ENCODE measurements at regions not wholly inside any gene's neighbourhood (a gene's known extent, or its start where the extent isn't known, plus 50 kb on each side); places are given as distances from the start of the nearest gene placed in this dataset.

GRCh38 chr7:121449329-121449728 is 53.2 kb upstream of the FAM3C start:
- Histone ChIP-seq H3K9ac (ENCODE audit: low read length) (no peak overlapping the region), H3F3A (ENCODE audit: insufficient read depth, low read length) (no peaks in the 10 kb centered on the region), H4K20me1 (ENCODE audit: insufficient read depth, low read length) (no peaks in the 10 kb centered on the region), H3K4me2 (ENCODE audit: low read depth, low read length) (no peak overlapping the region), H3K4me3 (ENCODE audit: low read length) (no peak overlapping the region), H3K79me2 (ENCODE audit: low read length) (no peaks in the 10 kb centered on the region), H3K27me3 (replicated peaks; ENCODE audit: insufficient read depth, low read length) (no peaks in the 10 kb centered on the region), H3K9me2 (replicated peaks; ENCODE audit: insufficient read depth, low read length) (no peaks in the 10 kb centered on the region), H3K4me1 (ENCODE audit: low read length) (no peaks in the 10 kb centered on the region), H3K27ac (ENCODE audit: low read length) (no peak overlapping the region), H2AFZ (ENCODE audit: low read length) (no peak overlapping the region), H3K36me3 (replicated peaks; ENCODE audit: insufficient read depth, low read length) (no peaks in the 10 kb centered on the region), H3K9me3 (replicated peaks; ENCODE audit: insufficient read depth, low read length) (no peaks in the 10 kb centered on the region)
- no peak for TF ChIP-seq EZH2 (optimal IDR thresholded peaks at IDR 0.05; ENCODE audit: low read depth, low read length)
- TF ChIP-seq, protein P1, sequence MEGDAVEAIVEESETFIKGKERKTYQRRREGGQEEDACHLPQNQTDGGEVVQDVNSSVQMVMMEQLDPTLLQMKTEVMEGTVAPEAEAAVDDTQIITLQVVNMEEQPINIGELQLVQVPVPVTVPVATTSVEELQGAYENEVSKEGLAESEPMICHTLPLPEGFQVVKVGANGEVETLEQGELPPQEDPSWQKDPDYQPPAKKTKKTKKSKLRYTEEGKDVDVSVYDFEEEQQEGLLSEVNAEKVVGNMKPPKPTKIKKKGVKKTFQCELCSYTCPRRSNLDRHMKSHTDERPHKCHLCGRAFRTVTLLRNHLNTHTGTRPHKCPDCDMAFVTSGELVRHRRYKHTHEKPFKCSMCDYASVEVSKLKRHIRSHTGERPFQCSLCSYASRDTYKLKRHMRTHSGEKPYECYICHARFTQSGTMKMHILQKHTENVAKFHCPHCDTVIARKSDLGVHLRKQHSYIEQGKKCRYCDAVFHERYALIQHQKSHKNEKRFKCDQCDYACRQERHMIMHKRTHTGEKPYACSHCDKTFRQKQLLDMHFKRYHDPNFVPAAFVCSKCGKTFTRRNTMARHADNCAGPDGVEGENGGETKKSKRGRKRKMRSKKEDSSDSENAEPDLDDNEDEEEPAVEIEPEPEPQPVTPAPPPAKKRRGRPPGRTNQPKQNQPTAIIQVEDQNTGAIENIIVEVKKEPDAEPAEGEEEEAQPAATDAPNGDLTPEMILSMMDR (IDR thresholded peaks at IDR 0.05; ENCODE audit: low read length), result no peak
- TF ChIP-seq EZH2phosphoT487 (IDR thresholded peaks at IDR 0.05; ENCODE audit: low read length), result no peak
- DNase-seq, result no peak

GRCh38 chr7:121448429-121448828 is 52.3 kb upstream of the FAM3C start:
- Histone ChIP-seq H3K79me2 (ENCODE audit: low read length) (no peaks in the 10 kb centered on the region), H3K9me3 (replicated peaks; ENCODE audit: insufficient read depth, low read length) (no peaks in the 10 kb centered on the region), H3K9me2 (replicated peaks; ENCODE audit: insufficient read depth, low read length) (no peaks in the 10 kb centered on the region), H2AFZ (ENCODE audit: low read length) (no peak overlapping the region), H3K36me3 (replicated peaks; ENCODE audit: insufficient read depth, low read length) (no peaks in the 10 kb centered on the region), H3K4me1 (ENCODE audit: low read length) (no peaks in the 10 kb centered on the region), H3K4me3 (ENCODE audit: low read length) (no peak overlapping the region), H3F3A (ENCODE audit: insufficient read depth, low read length) (no peaks in the 10 kb centered on the region), H3K27ac (ENCODE audit: low read length) (no peak overlapping the region), H3K4me2 (ENCODE audit: low read depth, low read length) (no peak overlapping the region), H4K20me1 (ENCODE audit: insufficient read depth, low read length) (no peaks in the 10 kb centered on the region), H3K9ac (ENCODE audit: low read length) (no peak overlapping the region), H3K27me3 (replicated peaks; ENCODE audit: insufficient read depth, low read length) (no peaks in the 10 kb centered on the region)
- TF ChIP-seq, protein P1 (IDR thresholded peaks at IDR 0.05; ENCODE audit: low read length), result no peak
- TF ChIP-seq EZH2phosphoT487 (IDR thresholded peaks at IDR 0.05; ENCODE audit: low read length) (no peak), EZH2 (optimal IDR thresholded peaks at IDR 0.05; ENCODE audit: low read depth, low read length) (no peak)
- no peak for DNase-seq

- Histone ChIP-seq H3K4me3 (ENCODE audit: low read length) (no peak overlapping the region), H3K9ac (ENCODE audit: low read length) (no peak overlapping the region), H3K36me3 (replicated peaks; ENCODE audit: insufficient read depth, low read length) (no peaks in the 10 kb centered on the region), H3K9me3 (replicated peaks; ENCODE audit: insufficient read depth, low read length) (no peaks in the 10 kb centered on the region), H3K27me3 (replicated peaks; ENCODE audit: insufficient read depth, low read length) (no peaks in the 10 kb centered on the region), H3K4me2 (ENCODE audit: low read depth, low read length) (no peak overlapping the region), H3K27ac (ENCODE audit: low read length) (no peak overlapping the region), H3F3A (ENCODE audit: insufficient read depth, low read length) (no peaks in the 10 kb centered on the region), H3K79me2 (ENCODE audit: low read length) (no peaks in the 10 kb centered on the region), H3K9me2 (replicated peaks; ENCODE audit: insufficient read depth, low read length) (no peaks in the 10 kb centered on the region), H3K4me1 (ENCODE audit: low read length) (peaks cover under 1% of the 10 kb centered on the region; the same call in 1 of the 2 replicates), H2AFZ (ENCODE audit: low read length) (no peak overlapping the region), H4K20me1 (ENCODE audit: insufficient read depth, low read length) (no peaks in the 10 kb centered on the region)
- TF ChIP-seq EZH2 (optimal IDR thresholded peaks at IDR 0.05; ENCODE audit: low read depth, low read length), result no peak
- no peak for TF ChIP-seq EZH2phosphoT487 (IDR thresholded peaks at IDR 0.05; ENCODE audit: low read length)
- TF ChIP-seq, protein P1 (IDR thresholded peaks at IDR 0.05; ENCODE audit: low read length), result no peak
- no peak for DNase-seq
Observed at GRCh38 chr7:121447911-121448300, 51.8 kb upstream of the FAM3C start.

Measured in MM.1S (cell line).